ENCODE measurements at regions not wholly inside any gene's neighbourhood (a gene's known extent, or its start where the extent isn't known, plus 50 kb on each side); places are given as distances from the start of the nearest gene placed in this dataset.

GRCh38 chr3:72270072-72270681 is 485.2 kb upstream of the PROK2 start:
- TF ChIP-seq POLR2A (IDR thresholded peaks at IDR 0.05; ENCODE audit: low read length) = no peak
- TF ChIP-seq TP53 (CRISPR knock-in tag; IDR thresholded peaks at IDR 0.05) = no peak
- no peak for TF ChIP-seq NR3C1 (IDR thresholded peaks at IDR 0.05)
